Stimulated activated CD4-positive, alpha-beta T cell treated with anti-CD3 and anti-CD28 coated beads, Interleukin-1b, Interleukin-23, amount 100 ng/mL, for 4 hours (primary cell): ENCODE measurements at regions not wholly inside any gene's neighbourhood (a gene's known extent, or its start where the extent isn't known, plus 50 kb on each side); places are given as distances from the start of the nearest gene placed in this dataset.

ENCODE experiments used
- DNase-seq, 2 donors: peaks; one replicate each; pipeline ENCODE4 v3.0.0-alpha.2; 2020; ENCODE audit warnings: low read depth in 2 of 2

- no peak for DNase-seq
Observed at GRCh38 chr5:125201446-125202052, 455.1 kb upstream of the ZNF608 start.

- DNase-seq = no peak
Observed at GRCh38 chr5:125202353-125202752, 455.9 kb upstream of the ZNF608 start.

GRCh38 chr5:125202871-125203438, 456.5 kb upstream of the ZNF608 start:
- DNase-seq = no peak

- no peak for DNase-seq
Observed at GRCh38 chr5:125203912-125204311, 457.5 kb upstream of the ZNF608 start.

- no peak for DNase-seq
Observed at GRCh38 chr5:125205601-125206225, 459.3 kb upstream of the ZNF608 start.

GRCh38 chr5:125207856-125208255, 461.4 kb upstream of the ZNF608 start:
- no peak for DNase-seq

GRCh38 chr5:125209650-125210049, 463.2 kb upstream of the ZNF608 start:
- no peak for DNase-seq

- DNase-seq = no peak
Observed at GRCh38 chr5:125210242-125210947, 464.0 kb upstream of the ZNF608 start.

GRCh38 chr5:125214080-125214479, 467.6 kb upstream of the ZNF608 start:
- no peak for DNase-seq

GRCh38 chr5:125215593-125215992, 469.2 kb upstream of the ZNF608 start:
- no peak for DNase-seq

- no peak for DNase-seq
Observed at GRCh38 chr5:125219710-125220109, 473.3 kb upstream of the ZNF608 start.

GRCh38 chr5:125220284-125220683, 473.8 kb upstream of the ZNF608 start:
- no peak for DNase-seq

- no peak for DNase-seq
Observed at GRCh38 chr5:125222597-125223240, 476.3 kb upstream of the ZNF608 start.

GRCh38 chr5:125225424-125225823, 479.0 kb upstream of the ZNF608 start:
- DNase-seq = no peak

GRCh38 chr5:125226825-125227224, 480.4 kb upstream of the ZNF608 start:
- DNase-seq = no peak

GRCh38 chr5:125227333-125228095, 481.1 kb upstream of the ZNF608 start:
- DNase-seq = no peak

- DNase-seq = no peak
Observed at GRCh38 chr5:125228363-125229070, 482.1 kb upstream of the ZNF608 start.

GRCh38 chr5:125229556-125229955, 483.1 kb upstream of the ZNF608 start:
- no peak for DNase-seq

GRCh38 chr5:125232779-125233230, 486.4 kb upstream of the ZNF608 start:
- no peak for DNase-seq

GRCh38 chr5:125233944-125234343, 487.5 kb upstream of the ZNF608 start:
- no peak for DNase-seq

GRCh38 chr5:125236007-125236406, 489.6 kb upstream of the ZNF608 start:
- DNase-seq = no peak
